ENCODE measurements at regions not wholly inside any gene's neighbourhood (a gene's known extent, or its start where the extent isn't known, plus 50 kb on each side); places are given as distances from the start of the nearest gene placed in this dataset.

- DNase-seq (ENCODE audit: low read depth in 2 of 2) = no peak
Observed at GRCh38 chr2:147648471-147648870, 196.4 kb upstream of the ACVR2A start.

GRCh38 chr2:147647816-147648215 lies 197.0 kb upstream of the ACVR2A start:
- DNase-seq (ENCODE audit: low read depth in 2 of 2) = no peak

GRCh38 chr2:147646818-147647468 lies 197.9 kb upstream of the ACVR2A start:
- no peak for DNase-seq (ENCODE audit: low read depth in 2 of 2)

GRCh38 chr2:147644491-147644890 lies 200.3 kb upstream of the ACVR2A start:
- no peak for DNase-seq (ENCODE audit: low read depth in 2 of 2)

GRCh38 chr2:147642765-147643164 lies 202.1 kb upstream of the ACVR2A start:
- DNase-seq (ENCODE audit: low read depth in 2 of 2) = no peak

GRCh38 chr2:147641651-147642050 lies 203.2 kb upstream of the ACVR2A start:
- DNase-seq (ENCODE audit: low read depth in 2 of 2) = no peak

GRCh38 chr2:147639891-147640290 lies 204.9 kb upstream of the ACVR2A start:
- no peak for DNase-seq (ENCODE audit: low read depth in 2 of 2)

GRCh38 chr2:147639386-147639785 lies 205.4 kb upstream of the ACVR2A start:
- DNase-seq (ENCODE audit: low read depth in 2 of 2) = no peak

GRCh38 chr2:147636886-147637285 lies 207.9 kb upstream of the ACVR2A start:
- no peak for DNase-seq (ENCODE audit: low read depth in 2 of 2)

GRCh38 chr2:147636238-147636882 lies 208.5 kb upstream of the ACVR2A start:
- no peak for DNase-seq (ENCODE audit: low read depth in 2 of 2)

- DNase-seq (ENCODE audit: low read depth in 2 of 2) = no peak
Observed at GRCh38 chr2:147634826-147635225, 210.0 kb upstream of the ACVR2A start.

- no peak for DNase-seq (ENCODE audit: low read depth in 2 of 2)
Observed at GRCh38 chr2:147632198-147632597, 212.6 kb upstream of the ACVR2A start.

GRCh38 chr2:147631294-147631693 lies 213.5 kb upstream of the ACVR2A start:
- DNase-seq (ENCODE audit: low read depth in 2 of 2) = no peak

- no peak for DNase-seq (ENCODE audit: low read depth in 2 of 2)
Observed at GRCh38 chr2:147630585-147630984, 214.2 kb upstream of the ACVR2A start.

GRCh38 chr2:147628971-147629421 lies 215.8 kb upstream of the ACVR2A start:
- no peak for DNase-seq (ENCODE audit: low read depth in 2 of 2)

GRCh38 chr2:147623328-147623727 lies 221.5 kb upstream of the ACVR2A start:
- no peak for DNase-seq (ENCODE audit: low read depth in 2 of 2)

GRCh38 chr2:147621656-147622197 lies 223.1 kb upstream of the ACVR2A start:
- DNase-seq (ENCODE audit: low read depth in 2 of 2) = no peak

GRCh38 chr2:147619808-147620207 lies 225.0 kb upstream of the ACVR2A start:
- no peak for DNase-seq (ENCODE audit: low read depth in 2 of 2)

- no peak for DNase-seq (ENCODE audit: low read depth in 2 of 2)
Observed at GRCh38 chr2:147615726-147616125, 229.1 kb upstream of the ACVR2A start.

- DNase-seq (ENCODE audit: low read depth in 2 of 2) = no peak
Observed at GRCh38 chr2:147614979-147615470, 229.8 kb upstream of the ACVR2A start.

- DNase-seq (ENCODE audit: low read depth in 2 of 2) = no peak
Observed at GRCh38 chr2:147614471-147614870, 230.4 kb upstream of the ACVR2A start.

- no peak for DNase-seq (ENCODE audit: low read depth in 2 of 2)
Observed at GRCh38 chr2:147610496-147611040, 234.3 kb upstream of the ACVR2A start.

GRCh38 chr2:147609301-147609700 lies 235.5 kb upstream of the ACVR2A start:
- DNase-seq (ENCODE audit: low read depth in 2 of 2) = no peak

Data from stimulated activated CD4-positive, alpha-beta T cell treated with anti-CD3 and anti-CD28 coated beads, Interleukin-1b, Interleukin-23, amount 100 ng/mL, for 4 hours (primary cell).